ENCODE measurements at regions not wholly inside any gene's neighbourhood (a gene's known extent, or its start where the extent isn't known, plus 50 kb on each side); places are given as distances from the start of the nearest gene placed in this dataset.
"Not testable (repeated sequence)": the region's sequence is repeated elsewhere in the genome, so short reads cannot be mapped to it uniquely, and the experiment has no call there.

- not testable (repeated sequence) for TF ChIP-seq CTCF (IDR thresholded peaks at IDR 0.05); REST (IDR thresholded peaks at IDR 0.05; ENCODE audit: insufficient read depth in 1 of 2, low read depth in 2 of 2, low read length in 1 of 2)
These were observed 134.4 kb upstream of the TENT5A start for GRCh38 chr6:81886909-81887308.

Measured in Panc1 (cell line).